ENCODE measurements at regions not wholly inside any gene's neighbourhood (a gene's known extent, or its start where the extent isn't known, plus 50 kb on each side); places are given as distances from the start of the nearest gene placed in this dataset.

GRCh38 chr21:27816301-27816700 is 849.4 kb upstream of the ADAMTS5 start:
- Histone ChIP-seq H3K4me1 (ENCODE audit: control insufficient read depth in 1 of 2, insufficient read depth in 2 of 2, low read length in 2 of 2) (no peaks in the 10 kb centered on the region), H3K9me3 (replicated peaks in 1 of 2; ENCODE audit: control insufficient read depth in 1 of 2, insufficient read depth in 1 of 2, low read length in 2 of 2) (peaks cover 0 to 3% of the 10 kb centered on the region in 2 donors), H3K4me3 (replicated peaks in 1 of 3; ENCODE audit: low read depth in 2 of 3, low read length in 3 of 3) (no peak overlapping the region), H3K4me2 (replicated peaks; ENCODE audit: extremely low read depth, low read length, poor library complexity, severe bottlenecking) (no peak overlapping the region), H2AFZ (ENCODE audit: insufficient read depth, low read depth, low read length, poor library complexity, severe bottlenecking) (no peak overlapping the region), H3K27ac (ENCODE audit: low read depth in 1 of 2, low read length in 2 of 2) (no peak overlapping the region), H3K9ac (ENCODE audit: insufficient read depth, low read length, poor library complexity, severe bottlenecking) (no peak overlapping the region), H3K27me3 (ENCODE audit: control insufficient read depth in 2 of 2, insufficient read depth in 2 of 2, low read length in 2 of 2) (no peaks in the 10 kb centered on the region), H3K36me3 (replicated peaks in 1 of 2; ENCODE audit: control insufficient read depth in 1 of 2, insufficient read depth in 2 of 2, low read length in 2 of 2) (no peaks in the 10 kb centered on the region), H3K79me2 (ENCODE audit: insufficient read depth, low read length) (no peaks in the 10 kb centered on the region), H4K20me1 (ENCODE audit: insufficient read depth, low read length) (no peaks in the 10 kb centered on the region)
- DNase-seq = no peak
- Mint-ChIP-seq H3K4me1 (no peaks in the 10 kb centered on the region), H3K27me3 (ENCODE audit: low read depth in 3 of 3) (peaks cover 0 to 2% (median 0%) of the 10 kb centered on the region in 3 donors), H3K4me3 (no peak overlapping the region), H3K27ac (no peak overlapping the region), H3K36me3 (no peaks in the 10 kb centered on the region), H3K9me3 (peaks cover 0 to 6% (median 0%) of the 10 kb centered on the region in 7 donors)
- no peak for TF ChIP-seq CTCF (IDR thresholded peaks at IDR 0.05)
- intact Hi-C loops (cut with micrococcal nuclease) = no loop called here
- no CpG with 5 or more reads among the region's 4 CpGs for WGBS (ENCODE audit: insufficient coverage)

GRCh38 chr21:27814226-27814625 is 847.3 kb upstream of the ADAMTS5 start:
- TF ChIP-seq CTCF (IDR thresholded peaks at IDR 0.05) = no peak
- H3K9me3 ChIP-seq (replicated peaks in 1 of 2; ENCODE audit: control insufficient read depth in 1 of 2, insufficient read depth in 1 of 2, low read length in 2 of 2) = no peaks in the 10 kb centered on the region
- intact Hi-C loops (cut with micrococcal nuclease) = no loop called here
- H3K36me3 ChIP-seq (replicated peaks in 1 of 2; ENCODE audit: control insufficient read depth in 1 of 2, insufficient read depth in 2 of 2, low read length in 2 of 2) = no peaks in the 10 kb centered on the region
- H3K4me1 ChIP-seq (ENCODE audit: control insufficient read depth in 1 of 2, insufficient read depth in 2 of 2, low read length in 2 of 2) = no peaks in the 10 kb centered on the region
- H3K27me3 ChIP-seq (ENCODE audit: control insufficient read depth in 2 of 2, insufficient read depth in 2 of 2, low read length in 2 of 2) = no peaks in the 10 kb centered on the region
- Mint-ChIP-seq H3K36me3 (no peaks in the 10 kb centered on the region), H3K9me3 (peaks cover 0 to 2% (median 0%) of the 10 kb centered on the region in 7 donors), H3K4me1 (no peaks in the 10 kb centered on the region), H3K4me3 (no peak overlapping the region), H3K27me3 (ENCODE audit: low read depth in 3 of 3) (peaks cover 0 to 2% (median 0%) of the 10 kb centered on the region in 3 donors), H3K27ac (no peak overlapping the region)
- H3K4me2 ChIP-seq (replicated peaks; ENCODE audit: extremely low read depth, low read length, poor library complexity, severe bottlenecking) = no peak overlapping the region
- H3K9ac ChIP-seq (ENCODE audit: insufficient read depth, low read length, poor library complexity, severe bottlenecking) = no peak overlapping the region
- WGBS (ENCODE audit: insufficient coverage) = no CpG with 5 or more reads among the region's 1 CpG
- DNase-seq = no peak
- H2AFZ ChIP-seq (ENCODE audit: insufficient read depth, low read depth, low read length, poor library complexity, severe bottlenecking) = no peak overlapping the region
- H3K27ac ChIP-seq (ENCODE audit: low read depth in 1 of 2, low read length in 2 of 2) = no peak overlapping the region
- no peaks in the 10 kb centered on the region for H3K79me2 ChIP-seq (ENCODE audit: insufficient read depth, low read length)
- H3K4me3 ChIP-seq (replicated peaks in 1 of 3; ENCODE audit: low read depth in 2 of 3, low read length in 3 of 3) = no peak overlapping the region
- no peaks in the 10 kb centered on the region for H4K20me1 ChIP-seq (ENCODE audit: insufficient read depth, low read length)
